ENCODE measurements at regions not wholly inside any gene's neighbourhood (a gene's known extent, or its start where the extent isn't known, plus 50 kb on each side); places are given as distances from the start of the nearest gene placed in this dataset.

DNA sequence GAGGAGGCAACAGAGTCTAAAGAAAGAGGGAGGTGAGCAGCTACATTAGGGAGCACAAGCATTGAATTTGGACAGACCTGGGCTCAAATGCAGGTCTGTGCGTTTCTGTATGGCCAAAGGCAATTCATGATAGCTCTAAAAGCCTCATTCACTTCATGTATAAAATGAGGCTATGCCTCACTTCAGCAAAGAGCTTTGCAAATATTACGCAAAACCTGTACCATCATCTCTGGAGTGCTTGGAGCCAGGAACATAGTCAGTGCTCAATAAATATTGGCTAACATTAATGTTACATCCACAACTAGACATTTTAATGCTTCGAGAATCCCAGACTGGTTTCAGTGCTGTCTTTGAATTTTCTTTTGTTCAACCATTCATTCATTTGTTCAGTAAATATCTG is 254.7 kb upstream of the CDH11 start:
- DNase-seq (ENCODE audit: low read depth in 1 of 2, low spot score in 1 of 2): no peak
- no peak overlapping the region for H3K27ac ChIP-seq (replicated peaks)
- no peak for TF ChIP-seq GABPA (IDR thresholded peaks at IDR 0.05; ENCODE audit: low read depth)
- H3K27me3 ChIP-seq (ENCODE audit: insufficient read depth, poor library complexity, severe bottlenecking): no peaks in the 10 kb centered on the region
- H3K4me3 ChIP-seq (replicated peaks; ENCODE audit: insufficient read depth, low read length): no peak overlapping the region

DNA sequence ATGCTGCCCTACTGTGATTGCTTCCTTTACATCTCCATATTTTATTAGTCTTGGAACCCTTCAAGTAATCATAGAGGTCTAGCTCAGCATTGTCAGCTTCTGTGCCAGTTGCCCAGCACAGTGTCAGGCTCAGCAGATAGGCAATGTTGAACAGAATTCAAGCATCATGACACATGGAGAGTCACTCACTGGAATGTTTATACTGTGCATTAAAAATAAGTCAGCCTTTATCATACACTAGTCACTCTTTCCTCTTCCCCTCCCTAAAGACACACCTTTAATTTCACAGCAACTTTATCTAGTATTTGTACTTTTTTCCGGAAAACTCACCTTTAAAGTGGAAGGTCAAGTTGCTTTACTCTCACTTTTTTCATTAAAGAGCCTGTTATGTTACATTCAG is 253.8 kb upstream of the CDH11 start:
- no peak for DNase-seq (ENCODE audit: low read depth in 1 of 2, low spot score in 1 of 2)
- TF ChIP-seq, protein P1, sequence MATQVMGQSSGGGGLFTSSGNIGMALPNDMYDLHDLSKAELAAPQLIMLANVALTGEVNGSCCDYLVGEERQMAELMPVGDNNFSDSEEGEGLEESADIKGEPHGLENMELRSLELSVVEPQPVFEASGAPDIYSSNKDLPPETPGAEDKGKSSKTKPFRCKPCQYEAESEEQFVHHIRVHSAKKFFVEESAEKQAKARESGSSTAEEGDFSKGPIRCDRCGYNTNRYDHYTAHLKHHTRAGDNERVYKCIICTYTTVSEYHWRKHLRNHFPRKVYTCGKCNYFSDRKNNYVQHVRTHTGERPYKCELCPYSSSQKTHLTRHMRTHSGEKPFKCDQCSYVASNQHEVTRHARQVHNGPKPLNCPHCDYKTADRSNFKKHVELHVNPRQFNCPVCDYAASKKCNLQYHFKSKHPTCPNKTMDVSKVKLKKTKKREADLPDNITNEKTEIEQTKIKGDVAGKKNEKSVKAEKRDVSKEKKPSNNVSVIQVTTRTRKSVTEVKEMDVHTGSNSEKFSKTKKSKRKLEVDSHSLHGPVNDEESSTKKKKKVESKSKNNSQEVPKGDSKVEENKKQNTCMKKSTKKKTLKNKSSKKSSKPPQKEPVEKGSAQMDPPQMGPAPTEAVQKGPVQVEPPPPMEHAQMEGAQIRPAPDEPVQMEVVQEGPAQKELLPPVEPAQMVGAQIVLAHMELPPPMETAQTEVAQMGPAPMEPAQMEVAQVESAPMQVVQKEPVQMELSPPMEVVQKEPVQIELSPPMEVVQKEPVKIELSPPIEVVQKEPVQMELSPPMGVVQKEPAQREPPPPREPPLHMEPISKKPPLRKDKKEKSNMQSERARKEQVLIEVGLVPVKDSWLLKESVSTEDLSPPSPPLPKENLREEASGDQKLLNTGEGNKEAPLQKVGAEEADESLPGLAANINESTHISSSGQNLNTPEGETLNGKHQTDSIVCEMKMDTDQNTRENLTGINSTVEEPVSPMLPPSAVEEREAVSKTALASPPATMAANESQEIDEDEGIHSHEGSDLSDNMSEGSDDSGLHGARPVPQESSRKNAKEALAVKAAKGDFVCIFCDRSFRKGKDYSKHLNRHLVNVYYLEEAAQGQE (IDR thresholded peaks at IDR 0.05; ENCODE audit: insufficient replicate concordance, low read depth): no peak
- no peak for TF ChIP-seq GABPA (IDR thresholded peaks at IDR 0.05; ENCODE audit: low read depth)
- no peak for TF ChIP-seq POLR2AphosphoS5 (IDR thresholded peaks at IDR 0.05; ENCODE audit: low read depth)
- no peak for TF ChIP-seq SPI1 (IDR thresholded peaks at IDR 0.05; ENCODE audit: borderline replicate concordance, low read depth)
- TF ChIP-seq, protein P2, sequence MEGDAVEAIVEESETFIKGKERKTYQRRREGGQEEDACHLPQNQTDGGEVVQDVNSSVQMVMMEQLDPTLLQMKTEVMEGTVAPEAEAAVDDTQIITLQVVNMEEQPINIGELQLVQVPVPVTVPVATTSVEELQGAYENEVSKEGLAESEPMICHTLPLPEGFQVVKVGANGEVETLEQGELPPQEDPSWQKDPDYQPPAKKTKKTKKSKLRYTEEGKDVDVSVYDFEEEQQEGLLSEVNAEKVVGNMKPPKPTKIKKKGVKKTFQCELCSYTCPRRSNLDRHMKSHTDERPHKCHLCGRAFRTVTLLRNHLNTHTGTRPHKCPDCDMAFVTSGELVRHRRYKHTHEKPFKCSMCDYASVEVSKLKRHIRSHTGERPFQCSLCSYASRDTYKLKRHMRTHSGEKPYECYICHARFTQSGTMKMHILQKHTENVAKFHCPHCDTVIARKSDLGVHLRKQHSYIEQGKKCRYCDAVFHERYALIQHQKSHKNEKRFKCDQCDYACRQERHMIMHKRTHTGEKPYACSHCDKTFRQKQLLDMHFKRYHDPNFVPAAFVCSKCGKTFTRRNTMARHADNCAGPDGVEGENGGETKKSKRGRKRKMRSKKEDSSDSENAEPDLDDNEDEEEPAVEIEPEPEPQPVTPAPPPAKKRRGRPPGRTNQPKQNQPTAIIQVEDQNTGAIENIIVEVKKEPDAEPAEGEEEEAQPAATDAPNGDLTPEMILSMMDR (IDR thresholded peaks at IDR 0.05; ENCODE audit: insufficient read depth, low read length): no peak
- Histone ChIP-seq H3K27ac (replicated peaks) (no peak overlapping the region), H3K4me3 (replicated peaks; ENCODE audit: insufficient read depth, low read length) (no peak overlapping the region), H3K27me3 (ENCODE audit: insufficient read depth, poor library complexity, severe bottlenecking) (no peaks in the 10 kb centered on the region)

DNA sequence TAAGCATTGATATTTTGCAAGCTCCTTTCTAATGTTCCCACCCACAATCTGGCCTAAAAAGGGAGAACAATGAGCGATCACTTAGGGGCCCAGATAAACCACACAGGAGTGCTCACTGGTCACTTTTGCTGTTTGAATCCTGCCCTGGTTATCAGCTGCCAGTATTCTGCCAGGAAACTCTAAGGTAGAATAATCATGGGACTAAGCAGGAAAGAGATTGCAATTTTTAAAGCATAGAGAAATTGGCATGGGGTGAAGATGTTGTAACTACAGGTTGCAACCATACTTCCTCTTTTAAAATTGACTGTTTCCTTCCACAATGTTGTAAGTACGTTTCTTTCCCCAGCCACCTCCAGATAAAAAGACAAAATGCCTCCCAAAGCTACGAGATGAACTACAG is 251.2 kb upstream of the CDH11 start:
- peak; percentile 28; the same call in 1 of the 2 replicates for TF ChIP-seq SPI1 (IDR thresholded peaks at IDR 0.05; ENCODE audit: borderline replicate concordance, low read depth)
- TF ChIP-seq, protein P2 (IDR thresholded peaks at IDR 0.05; ENCODE audit: insufficient read depth, low read length): no peak
- Histone ChIP-seq H3K27ac (replicated peaks) (peak overlapping the region; percentile 62), H3K4me3 (replicated peaks; ENCODE audit: insufficient read depth, low read length) (no peak overlapping the region), H3K27me3 (ENCODE audit: insufficient read depth, poor library complexity, severe bottlenecking) (no peaks in the 10 kb centered on the region)
- peak; percentile 67 to 71 for DNase-seq (ENCODE audit: low read depth in 1 of 2, low spot score in 1 of 2)

DNA sequence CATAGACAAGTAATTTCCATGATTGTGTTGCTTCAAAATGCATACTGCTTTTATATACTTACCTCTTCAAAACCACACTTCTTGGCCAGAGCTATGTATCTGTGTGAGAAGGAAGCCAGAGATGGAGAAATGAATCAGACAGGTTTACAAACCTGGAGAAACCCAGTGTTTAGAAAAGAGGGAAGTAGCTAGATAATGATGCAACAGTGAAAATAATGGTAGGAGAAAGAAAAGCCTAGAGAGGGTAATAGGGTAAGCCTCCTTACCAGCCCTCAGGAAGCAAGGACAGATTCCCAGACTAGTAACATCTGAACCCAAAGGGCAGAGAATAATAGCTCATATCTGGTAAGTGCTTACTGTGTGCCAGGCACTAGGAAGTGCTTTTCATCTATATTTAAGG is 250.3 kb upstream of the CDH11 start:
- no peak for TF ChIP-seq GABPA (IDR thresholded peaks at IDR 0.05; ENCODE audit: low read depth)
- TF ChIP-seq POLR2AphosphoS5 (IDR thresholded peaks at IDR 0.05; ENCODE audit: low read depth): no peak
- TF ChIP-seq, protein P2 (IDR thresholded peaks at IDR 0.05; ENCODE audit: insufficient read depth, low read length): no peak
- TF ChIP-seq SPI1 (IDR thresholded peaks at IDR 0.05; ENCODE audit: borderline replicate concordance, low read depth): peak; percentile 40; the same call in 1 of the 2 replicates
- TF ChIP-seq, protein P1 (IDR thresholded peaks at IDR 0.05; ENCODE audit: insufficient replicate concordance, low read depth): no peak
- Histone ChIP-seq H3K4me3 (replicated peaks; ENCODE audit: insufficient read depth, low read length) (no peak overlapping the region), H3K27ac (replicated peaks) (peak overlapping the region; percentile 62), H3K27me3 (ENCODE audit: insufficient read depth, poor library complexity, severe bottlenecking) (no peaks in the 10 kb centered on the region)
- DNase-seq (ENCODE audit: low read depth in 1 of 2, low spot score in 1 of 2): peak; percentile 38 to 48
